GM23248 (cell line): ENCODE measurements at regions not wholly inside any gene's neighbourhood (a gene's known extent, or its start where the extent isn't known, plus 50 kb on each side); places are given as distances from the start of the nearest gene placed in this dataset.

Source experiments
- EZH2 ChIP-seq: fragments of 200-600 bp; sonication (generic); IDR thresholded peaks from 2 replicates; pipeline ENCODE4 v1.6.1; 2018; ENCODE audit warnings: antibody characterized with exemption, mild to moderate bottlenecking; ENCODE audit not compliant: insufficient read depth, poor library complexity, severe bottlenecking
- EZH2phosphoT487 ChIP-seq: fragments of 200-600 bp; sonication (generic); IDR thresholded peaks from 2 replicates; pipeline ENCODE4 v1.6.1; 2018; ENCODE audit warnings: antibody characterized with exemption, moderate library complexity, mild to moderate bottlenecking, low read depth; ENCODE audit not compliant: insufficient read depth

- TF ChIP-seq EZH2 = no peak
- no peak for TF ChIP-seq EZH2phosphoT487
These were observed 211.3 kb downstream of the TBC1D2B start for GRCh38 chr15:77866186-77866585.
